Mammary epithelial cell (primary cell): ENCODE measurements at regions not wholly inside any gene's neighbourhood (a gene's known extent, or its start where the extent isn't known, plus 50 kb on each side); places are given as distances from the start of the nearest gene placed in this dataset.

Experiments
- EZH2 ChIP-seq: IDR thresholded peaks from 2 replicates; pipeline ENCODE4 v1.6.1; 2012; ENCODE audit warnings: low read length, inconsistent platforms, borderline replicate concordance
- TF ChIP-seq, protein P1 (sequence below), 2 donors: IDR thresholded peaks in 1 of 2; conservative IDR thresholded peaks in 1 of 2; 2 replicates each; pipeline ENCODE4 v1.5.1; 2011 to 2012; ENCODE audit warnings: inconsistent platforms in 2 of 2, low read length in 2 of 2, mild to moderate bottlenecking in 2 of 2, control low read depth in 1 of 2, low read depth in 1 of 2; ENCODE audit not compliant: insufficient read depth in 1 of 2; ENCODE audit errors: extremely low read depth in 1 of 2

DNA sequence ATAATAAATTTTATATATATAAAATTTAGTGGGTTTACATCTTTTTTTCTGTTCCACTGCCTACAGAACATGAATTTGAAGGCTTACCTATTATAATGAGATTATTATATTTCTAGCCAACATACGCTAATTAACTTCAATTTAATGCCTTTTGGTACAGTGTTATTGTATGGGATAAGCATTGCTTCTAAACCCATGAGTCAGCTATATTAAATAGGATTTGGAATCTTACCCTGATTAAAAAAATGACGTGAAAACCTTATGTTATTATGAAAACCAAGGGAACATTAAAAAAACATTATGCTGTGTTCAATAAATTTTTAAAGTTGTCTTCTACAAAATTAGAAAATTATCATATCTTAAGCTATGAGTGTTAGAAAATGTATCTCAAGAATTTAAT, 334.0 kb upstream of the RGS17 start:
- TF ChIP-seq, protein P1, sequence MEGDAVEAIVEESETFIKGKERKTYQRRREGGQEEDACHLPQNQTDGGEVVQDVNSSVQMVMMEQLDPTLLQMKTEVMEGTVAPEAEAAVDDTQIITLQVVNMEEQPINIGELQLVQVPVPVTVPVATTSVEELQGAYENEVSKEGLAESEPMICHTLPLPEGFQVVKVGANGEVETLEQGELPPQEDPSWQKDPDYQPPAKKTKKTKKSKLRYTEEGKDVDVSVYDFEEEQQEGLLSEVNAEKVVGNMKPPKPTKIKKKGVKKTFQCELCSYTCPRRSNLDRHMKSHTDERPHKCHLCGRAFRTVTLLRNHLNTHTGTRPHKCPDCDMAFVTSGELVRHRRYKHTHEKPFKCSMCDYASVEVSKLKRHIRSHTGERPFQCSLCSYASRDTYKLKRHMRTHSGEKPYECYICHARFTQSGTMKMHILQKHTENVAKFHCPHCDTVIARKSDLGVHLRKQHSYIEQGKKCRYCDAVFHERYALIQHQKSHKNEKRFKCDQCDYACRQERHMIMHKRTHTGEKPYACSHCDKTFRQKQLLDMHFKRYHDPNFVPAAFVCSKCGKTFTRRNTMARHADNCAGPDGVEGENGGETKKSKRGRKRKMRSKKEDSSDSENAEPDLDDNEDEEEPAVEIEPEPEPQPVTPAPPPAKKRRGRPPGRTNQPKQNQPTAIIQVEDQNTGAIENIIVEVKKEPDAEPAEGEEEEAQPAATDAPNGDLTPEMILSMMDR (conservative IDR thresholded peaks at IDR 0.05 in 1 of 2, IDR thresholded peaks at IDR 0.05 in 1 of 2; ENCODE audit: extremely low read depth in 1 of 2, insufficient read depth in 1 of 2, low read depth in 1 of 2, low read length in 2 of 2), result no peak
- no peak for TF ChIP-seq EZH2
